Cardiac muscle cell (in vitro differentiated cells and primary cell): ENCODE measurements at regions not wholly inside any gene's neighbourhood (a gene's known extent, or its start where the extent isn't known, plus 50 kb on each side); places are given as distances from the start of the nearest gene placed in this dataset.
"Not testable (repeated sequence)": the region's sequence is repeated elsewhere in the genome, so short reads cannot be mapped to it uniquely, and the experiment has no call there.

ENCODE experiments used
- DNase-seq, 2 donors: peaks; one replicate each; pipeline versions ENCODE4 v3.0.0 to v3.0.0-alpha.2; 2010 to 2017; ENCODE audit warnings: low read depth in 1 of 2, low spot score in 1 of 2
- H3K27ac ChIP-seq: fragments of 200-600 bp; sonication (generic); 2 replicates; pipeline ENCODE4 v1.5.1; 2016
- H3K27me3 ChIP-seq: fragments of 200-600 bp; sonication (generic); 2 replicates; pipeline ENCODE4 v1.6.0; 2016; ENCODE audit warnings: control low read depth
- H3K36me3 ChIP-seq: fragments of 200-600 bp; sonication (generic); 2 replicates; pipeline ENCODE4 v1.5.1; 2016; ENCODE audit warnings: control low read depth
- H3K4me1 ChIP-seq: fragments of 200-600 bp; sonication (generic); 2 replicates; pipeline ENCODE4 v1.8.1; 2017; ENCODE audit warnings: low read depth, mild to moderate bottlenecking, mixed run types
- H3K4me3 ChIP-seq: fragments of 200-600 bp; sonication (generic); 2 replicates; pipeline ENCODE4 v1.5.1; 2016; ENCODE audit warnings: mild to moderate bottlenecking
- H3K9me3 ChIP-seq: fragments of 200-600 bp; sonication (generic); 2 replicates; pipeline ENCODE4 v1.5.1; 2017; ENCODE audit warnings: low read depth, mild to moderate bottlenecking, control low read depth
- TF ChIP-seq, protein P1 (sequence below): IDR thresholded peaks from 2 replicates; pipeline ENCODE4 v1.5.1; 2012; ENCODE audit warnings: low read depth, mild to moderate bottlenecking, low read length

DNA sequence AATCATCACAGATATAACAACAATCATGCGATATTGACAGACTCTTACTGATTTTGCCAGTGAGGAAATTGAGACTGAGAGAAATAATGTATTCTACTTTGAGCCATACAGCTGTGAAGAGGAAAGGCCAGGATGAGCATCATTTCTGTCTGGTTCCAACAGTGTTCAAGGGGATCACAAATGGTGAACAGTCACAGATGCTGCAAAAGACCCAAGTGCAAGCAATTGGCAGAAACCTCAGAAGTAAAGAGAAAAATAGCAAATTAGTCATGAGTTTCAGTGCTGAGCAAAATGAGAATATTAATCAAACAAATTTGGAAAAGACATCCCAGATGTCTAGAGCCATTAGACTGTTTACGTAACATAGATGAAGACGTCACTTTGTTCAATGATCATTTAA is 114.1 kb downstream of the RAB38 start:
- TF ChIP-seq, protein P1, sequence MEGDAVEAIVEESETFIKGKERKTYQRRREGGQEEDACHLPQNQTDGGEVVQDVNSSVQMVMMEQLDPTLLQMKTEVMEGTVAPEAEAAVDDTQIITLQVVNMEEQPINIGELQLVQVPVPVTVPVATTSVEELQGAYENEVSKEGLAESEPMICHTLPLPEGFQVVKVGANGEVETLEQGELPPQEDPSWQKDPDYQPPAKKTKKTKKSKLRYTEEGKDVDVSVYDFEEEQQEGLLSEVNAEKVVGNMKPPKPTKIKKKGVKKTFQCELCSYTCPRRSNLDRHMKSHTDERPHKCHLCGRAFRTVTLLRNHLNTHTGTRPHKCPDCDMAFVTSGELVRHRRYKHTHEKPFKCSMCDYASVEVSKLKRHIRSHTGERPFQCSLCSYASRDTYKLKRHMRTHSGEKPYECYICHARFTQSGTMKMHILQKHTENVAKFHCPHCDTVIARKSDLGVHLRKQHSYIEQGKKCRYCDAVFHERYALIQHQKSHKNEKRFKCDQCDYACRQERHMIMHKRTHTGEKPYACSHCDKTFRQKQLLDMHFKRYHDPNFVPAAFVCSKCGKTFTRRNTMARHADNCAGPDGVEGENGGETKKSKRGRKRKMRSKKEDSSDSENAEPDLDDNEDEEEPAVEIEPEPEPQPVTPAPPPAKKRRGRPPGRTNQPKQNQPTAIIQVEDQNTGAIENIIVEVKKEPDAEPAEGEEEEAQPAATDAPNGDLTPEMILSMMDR = no peak
- Histone ChIP-seq H3K9me3 (no peaks in the 10 kb centered on the region), H3K36me3 (no peaks in the 10 kb centered on the region), H3K27ac (no peak overlapping the region), H3K4me3 (no peak overlapping the region), H3K4me1 (no peaks in the 10 kb centered on the region), H3K27me3 (no peaks in the 10 kb centered on the region)
- DNase-seq = no peak

DNA sequence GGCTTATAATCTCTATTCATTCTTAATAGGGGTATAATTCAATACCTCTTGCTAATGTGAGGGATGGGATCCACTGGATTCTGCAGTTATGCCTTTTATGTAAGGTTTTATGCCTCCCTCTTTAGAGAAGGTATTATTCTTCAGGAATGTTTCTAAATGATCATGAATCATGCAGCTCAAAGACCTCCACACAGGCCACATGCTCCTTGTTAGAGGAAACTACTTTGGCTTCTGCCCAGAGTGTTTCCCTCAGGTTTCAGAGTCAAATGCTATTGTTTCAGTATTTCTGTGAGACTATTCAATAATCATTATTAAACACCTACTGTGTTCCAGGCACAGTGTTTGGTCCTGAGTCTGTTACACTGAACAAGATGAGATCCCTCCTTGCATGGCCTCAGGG is 115.9 kb downstream of the RAB38 start:
- H3K4me1 ChIP-seq = no peaks in the 10 kb centered on the region
- no peaks in the 10 kb centered on the region for H3K36me3 ChIP-seq
- peak in 1 of 2 donors; percentile 12 for DNase-seq
- H3K4me3 ChIP-seq = no peak overlapping the region
- TF ChIP-seq, protein P1 = no peak
- no peaks in the 10 kb centered on the region for H3K27me3 ChIP-seq
- H3K9me3 ChIP-seq = no peaks in the 10 kb centered on the region
- no peak overlapping the region for H3K27ac ChIP-seq

DNA sequence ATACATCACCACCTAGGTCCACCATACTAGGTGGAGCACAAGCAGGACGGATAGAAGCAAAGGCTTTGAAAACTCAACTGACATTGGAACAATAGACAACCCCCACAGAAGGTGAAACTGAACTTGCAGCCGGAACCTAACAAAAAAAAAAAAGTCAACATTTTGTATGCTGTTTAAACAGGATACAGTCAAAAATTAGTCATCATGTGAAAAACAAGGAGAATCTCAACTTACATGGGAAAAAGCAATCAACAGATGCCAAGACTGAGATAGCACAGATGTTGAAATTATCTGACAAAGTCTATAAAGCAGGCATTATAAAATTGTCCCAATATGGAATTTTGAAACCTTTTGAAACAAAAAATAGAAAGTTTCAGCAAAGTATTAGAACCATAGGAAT is 123.8 kb downstream of the RAB38 start:
- no peak overlapping the region for H3K4me3 ChIP-seq
- TF ChIP-seq, protein P1 = no peak
- peaks cover 9% of the 10 kb centered on the region for H3K4me1 ChIP-seq
- peak in 1 of 2 donors; percentile 59 for DNase-seq
- H3K27me3 ChIP-seq = no peaks in the 10 kb centered on the region
- H3K36me3 ChIP-seq = no peaks in the 10 kb centered on the region
- no peak overlapping the region for H3K27ac ChIP-seq
- no peaks in the 10 kb centered on the region for H3K9me3 ChIP-seq

DNA sequence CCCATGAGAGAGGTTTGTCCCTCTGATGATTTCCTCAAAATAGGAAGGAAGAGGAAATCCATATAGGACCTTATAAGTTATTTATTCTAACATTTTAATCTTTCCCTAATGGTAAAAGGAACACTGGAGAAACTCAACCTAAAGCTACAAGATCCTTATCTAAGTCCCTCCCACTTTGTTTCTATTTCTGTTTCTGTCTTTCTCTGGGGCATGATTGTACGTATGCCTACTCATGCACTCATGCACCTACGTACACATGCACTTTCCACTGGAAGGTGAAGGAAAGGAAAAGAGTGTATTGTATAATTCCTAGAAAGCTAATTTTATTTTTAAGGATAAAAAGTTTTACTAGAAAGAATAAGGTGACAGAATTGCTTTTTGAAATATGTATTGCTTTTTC is 125.0 kb downstream of the RAB38 start:
- H3K36me3 ChIP-seq = no peaks in the 10 kb centered on the region
- H3K4me3 ChIP-seq = no peak overlapping the region
- no peak for DNase-seq
- no peak overlapping the region for H3K27ac ChIP-seq
- H3K4me1 ChIP-seq = peaks cover 9% of the 10 kb centered on the region
- no peaks in the 10 kb centered on the region for H3K27me3 ChIP-seq
- TF ChIP-seq, protein P1 = no peak
- no peaks in the 10 kb centered on the region for H3K9me3 ChIP-seq

DNA sequence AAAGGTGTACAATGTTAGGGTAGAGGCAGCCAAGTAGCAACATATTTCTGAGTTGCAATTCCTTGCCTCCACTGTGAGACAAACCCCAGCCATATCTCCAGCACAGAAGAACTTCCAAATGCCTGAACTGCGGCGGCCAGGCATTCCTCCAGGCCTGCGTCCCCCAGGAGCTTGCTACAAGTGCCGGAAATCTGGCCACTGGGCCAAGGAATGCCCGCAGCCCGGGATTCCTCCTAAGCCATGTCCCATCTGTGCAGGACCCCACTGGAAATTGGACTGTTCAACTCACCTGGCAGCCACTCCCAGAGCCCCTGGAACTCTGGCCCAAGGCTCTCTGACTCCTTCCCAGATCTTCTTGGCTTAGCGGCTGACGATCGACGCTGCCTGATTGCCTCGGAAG is 130.0 kb downstream of the RAB38 start:
- DNase-seq, H3K4me3 ChIP-seq, H3K4me1 ChIP-seq: not testable (repeated sequence)

DNA sequence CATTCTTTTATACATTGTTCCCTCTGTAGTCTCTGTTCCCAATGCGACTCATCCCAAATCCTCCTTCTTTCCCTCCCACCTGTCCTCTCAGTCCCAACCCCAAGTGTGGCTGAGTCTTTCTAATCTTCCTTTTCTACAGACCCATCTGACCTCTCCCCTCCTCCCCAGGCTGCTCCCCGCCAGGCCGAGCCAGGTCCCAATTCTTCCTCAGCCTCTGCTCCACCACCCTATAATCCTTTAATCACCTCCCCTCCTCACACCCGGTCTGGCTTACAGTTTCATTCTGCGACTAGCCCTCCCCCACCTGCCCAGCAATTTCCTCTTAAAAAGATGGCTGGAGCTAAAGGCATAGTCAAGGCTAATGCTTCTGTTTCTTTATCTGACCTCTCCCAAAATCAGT is 130.6 kb downstream of the RAB38 start:
- not testable (repeated sequence) for DNase-seq

More for the DNA sequence above, 130.0 kb downstream of the RAB38 start:
- H3K27me3 ChIP-seq, H3K9me3 ChIP-seq, H3K27ac ChIP-seq, H3K36me3 ChIP-seq: not testable (repeated sequence)

DNA sequence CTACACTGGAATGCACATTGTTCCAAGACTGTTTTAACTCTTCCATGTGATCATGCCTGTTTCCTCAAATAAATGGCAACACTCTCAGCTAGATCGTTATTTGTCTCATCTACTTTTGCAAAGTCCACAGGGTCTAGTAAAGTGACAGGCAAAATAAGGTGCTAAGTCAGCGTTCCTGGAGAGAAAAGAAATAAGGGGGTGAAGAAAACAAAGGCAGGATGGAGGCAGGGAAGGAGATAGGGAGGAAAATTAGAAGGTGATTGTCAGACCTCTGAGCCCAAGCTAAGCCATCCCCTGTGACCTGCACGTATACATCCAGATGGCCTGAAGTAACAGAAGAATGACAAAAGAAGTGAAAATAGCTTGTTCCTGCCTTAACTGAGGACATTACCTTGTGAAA is 132.1 kb downstream of the RAB38 start:
- TF ChIP-seq, protein P1 = no peak
- Histone ChIP-seq H3K4me3 (no peak overlapping the region), H3K36me3 (no peaks in the 10 kb centered on the region), H3K27ac (no peak overlapping the region), H3K4me1 (peaks cover 5% of the 10 kb centered on the region), H3K27me3 (no peaks in the 10 kb centered on the region), H3K9me3 (no peaks in the 10 kb centered on the region)
- no peak for DNase-seq

More for the DNA sequence above, 130.6 kb downstream of the RAB38 start:
- not testable (repeated sequence) for H3K4me3 ChIP-seq, H3K27me3 ChIP-seq, H3K27ac ChIP-seq, H3K4me1 ChIP-seq, H3K36me3 ChIP-seq, H3K9me3 ChIP-seq
